ENCODE measurements at regions not wholly inside any gene's neighbourhood (a gene's known extent, or its start where the extent isn't known, plus 50 kb on each side); places are given as distances from the start of the nearest gene placed in this dataset.
"Not testable (repeated sequence)": the region's sequence is repeated elsewhere in the genome, so short reads cannot be mapped to it uniquely, and the experiment has no call there.

DNA sequence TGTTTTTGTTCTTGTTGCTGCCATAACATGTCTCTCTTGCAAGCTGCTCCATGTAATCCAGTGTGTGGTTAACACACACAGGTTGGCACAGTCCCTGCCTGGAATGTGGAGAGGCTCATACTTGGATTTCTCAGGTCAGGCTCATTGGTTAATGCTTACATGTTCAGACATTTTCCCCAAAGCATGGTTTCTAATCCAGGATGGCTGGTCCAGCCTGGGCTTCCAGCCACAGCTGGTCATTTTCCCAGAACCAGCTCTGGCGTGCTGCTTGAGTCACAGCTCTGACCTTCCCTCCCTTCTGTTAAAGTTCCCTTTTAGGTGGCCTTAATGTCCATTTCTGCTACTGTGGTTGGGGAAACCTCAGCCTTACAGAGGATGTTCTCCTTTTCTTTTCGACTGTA lies 294.3 kb downstream of the TAF11L14 start:
- H3K4me3 ChIP-seq (ENCODE audit: low read length): no peak overlapping the region
- DNase-seq (ENCODE audit: low read depth, low spot score): no peak

DNA sequence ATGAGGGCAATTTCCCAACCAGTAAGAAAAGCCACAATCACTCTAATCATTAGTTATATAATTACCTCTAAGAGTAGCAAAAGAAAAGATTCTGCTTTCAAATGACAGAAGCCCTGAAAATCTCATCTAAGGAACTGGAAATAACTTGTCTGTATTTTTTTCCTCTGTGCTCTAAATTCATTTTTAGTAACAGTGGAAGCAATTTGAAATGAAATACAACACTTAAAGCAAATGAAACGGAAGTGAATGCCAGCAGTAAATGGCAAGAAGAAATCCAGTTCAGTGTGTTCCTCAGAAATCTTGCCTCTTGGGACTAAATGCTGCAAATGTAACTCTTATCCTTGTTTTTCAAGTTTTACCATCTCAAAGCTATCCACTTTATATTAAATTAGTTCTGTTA lies 294.9 kb downstream of the TAF11L14 start:
- H3K4me3 ChIP-seq (ENCODE audit: low read length): no peak overlapping the region
- no peak for DNase-seq (ENCODE audit: low read depth, low spot score)

DNA sequence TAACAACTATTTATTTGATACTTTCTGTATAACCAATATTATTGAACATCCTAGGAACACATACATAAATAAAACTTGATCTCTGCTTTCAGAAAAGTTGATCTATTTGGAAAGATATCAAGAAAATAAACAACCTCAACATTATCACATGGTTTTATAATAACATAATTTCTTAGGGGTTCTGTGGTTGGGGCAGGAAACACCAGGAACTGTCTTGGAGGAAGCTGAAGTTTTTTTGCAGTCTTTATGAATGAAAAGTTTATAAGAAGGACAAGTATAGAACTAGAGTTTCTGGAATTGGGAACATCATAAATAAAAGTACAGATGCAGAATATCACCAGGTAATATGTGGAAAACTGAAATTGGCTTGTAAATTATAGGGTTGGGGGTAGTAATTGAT lies 296.1 kb downstream of the TAF11L14 start:
- no peak overlapping the region for H3K4me3 ChIP-seq (ENCODE audit: low read length)
- no peak for DNase-seq (ENCODE audit: low read depth, low spot score)

DNA sequence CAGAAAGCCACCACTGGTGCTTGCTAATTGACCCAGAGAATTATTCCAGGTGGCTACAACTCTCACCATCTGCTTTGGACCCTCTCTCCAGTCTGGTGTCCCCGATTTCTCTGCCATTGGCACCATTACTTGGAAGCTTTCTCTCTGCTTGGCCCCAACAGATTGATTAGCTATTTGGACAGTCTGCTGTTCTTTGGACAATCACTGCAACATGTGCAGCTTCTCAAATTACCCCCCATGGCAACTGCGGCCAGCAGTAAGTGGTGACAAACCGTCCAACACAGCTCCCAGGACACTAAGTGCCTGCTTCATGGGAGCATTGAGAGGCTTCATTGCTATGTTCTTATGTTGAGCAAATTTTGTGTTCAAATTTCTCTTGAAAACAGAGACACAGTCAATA lies 309.8 kb downstream of the TAF11L14 start:
- no peak overlapping the region for H3K4me3 ChIP-seq (ENCODE audit: low read length)
- DNase-seq (ENCODE audit: low read depth, low spot score): no peak

DNA sequence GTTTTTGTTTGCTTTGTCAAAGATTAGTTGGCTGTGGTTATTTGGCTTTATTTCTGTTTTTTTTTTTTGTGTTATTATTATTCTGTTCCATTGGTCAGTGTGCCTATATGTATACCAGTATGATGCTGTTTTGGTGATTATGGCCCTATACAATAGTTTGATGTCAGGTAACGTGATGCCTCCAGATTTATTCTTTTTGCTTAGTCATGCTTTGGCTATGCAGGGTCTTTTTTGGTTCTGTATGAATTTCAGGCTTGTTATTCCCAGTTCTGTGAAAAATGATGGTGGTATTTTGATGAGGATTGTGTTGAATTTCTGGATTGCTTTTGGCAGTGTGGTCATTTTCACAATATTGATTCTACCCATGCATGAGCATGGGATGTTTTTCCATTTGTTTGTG lies 312.8 kb downstream of the TAF11L14 start:
- H3K4me3 ChIP-seq (ENCODE audit: low read length): no peak overlapping the region
- DNase-seq (ENCODE audit: low read depth, low spot score): no peak

DNA sequence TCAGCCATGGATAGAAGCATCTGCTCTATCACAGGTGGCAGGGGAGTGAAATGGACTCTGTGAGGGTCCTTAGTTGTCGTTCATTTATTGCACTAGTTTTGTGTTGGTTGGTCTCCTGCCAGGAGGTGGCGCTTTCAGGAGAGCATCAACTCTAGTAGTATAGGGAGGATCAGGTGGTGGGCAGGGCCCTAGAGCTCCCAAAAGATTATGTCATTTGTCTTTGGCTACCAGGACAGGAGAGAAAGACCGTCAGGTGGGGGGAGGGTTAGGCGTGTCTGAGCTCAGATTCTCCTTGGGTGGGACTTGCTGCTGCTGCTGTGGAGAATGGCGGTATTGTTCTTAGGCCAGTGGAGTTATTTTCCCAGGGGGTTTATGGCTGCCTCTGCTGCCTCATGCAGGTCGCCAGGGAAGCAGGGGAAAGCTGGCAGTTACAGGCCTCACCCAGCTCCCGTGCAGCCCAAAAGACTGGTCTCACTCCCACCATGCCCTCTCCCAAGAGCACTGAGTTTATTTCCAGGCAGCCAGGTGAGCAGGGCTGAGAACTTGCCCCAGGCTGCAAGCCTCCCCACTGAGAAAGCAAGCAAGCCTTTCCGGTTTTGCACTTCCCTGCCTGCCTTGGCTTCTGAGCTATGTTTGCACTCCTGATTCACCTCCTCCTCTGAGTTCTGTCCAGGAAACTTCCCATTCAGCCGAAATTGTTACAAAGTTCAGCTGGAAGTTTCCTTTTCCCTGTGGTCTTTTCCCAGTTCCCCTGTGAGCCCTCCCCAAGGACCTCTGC lies 317.3 kb downstream of the TAF11L14 start:
- no peak overlapping the region for H3K4me3 ChIP-seq (ENCODE audit: low read length)
- peak; percentile 14 for DNase-seq (ENCODE audit: low read depth, low spot score)

DNA sequence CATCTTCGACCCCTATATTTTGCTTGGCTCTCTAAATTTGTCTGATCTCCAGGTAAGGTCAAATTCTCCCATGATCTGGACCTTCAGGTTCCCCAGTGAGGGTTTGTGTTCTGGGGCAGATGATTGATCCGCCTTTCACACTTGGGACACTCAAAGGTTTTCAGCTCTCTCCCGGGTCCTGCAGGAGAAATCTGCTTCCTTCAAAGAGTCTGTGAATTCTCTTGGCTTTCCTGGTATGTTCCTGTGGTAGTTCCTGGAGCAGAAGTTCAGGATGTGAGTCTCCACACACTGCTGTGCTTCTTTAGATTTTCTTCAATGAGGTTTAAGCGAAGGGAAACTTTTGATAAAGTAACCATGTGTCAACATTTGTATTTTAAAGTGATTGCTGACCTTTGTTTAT lies 318.0 kb downstream of the TAF11L14 start:
- DNase-seq (ENCODE audit: low read depth, low spot score): no peak
- no peak overlapping the region for H3K4me3 ChIP-seq (ENCODE audit: low read length)

DNA sequence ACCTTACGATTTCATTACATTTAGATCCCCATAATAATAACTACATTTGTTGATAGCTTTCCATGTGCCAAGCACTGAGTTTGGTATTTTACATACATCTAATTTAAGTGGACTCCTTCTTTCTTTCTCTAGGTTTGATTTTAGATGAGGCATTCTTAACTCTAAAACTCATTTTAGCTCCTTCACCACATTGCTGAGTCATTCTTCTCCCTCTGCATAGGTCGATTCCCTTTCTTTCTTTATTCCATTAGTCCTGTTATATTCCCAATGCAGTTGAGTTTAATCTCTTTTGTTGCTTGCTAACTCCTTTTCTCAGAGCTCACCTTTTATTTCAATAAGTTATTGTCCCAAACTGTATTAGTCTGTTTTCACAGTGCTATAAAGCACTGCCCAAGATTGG lies 329.8 kb downstream of the TAF11L14 start:
- no peak for DNase-seq (ENCODE audit: low read depth, low spot score)
- H3K4me3 ChIP-seq (ENCODE audit: low read length): no peak overlapping the region

DNA sequence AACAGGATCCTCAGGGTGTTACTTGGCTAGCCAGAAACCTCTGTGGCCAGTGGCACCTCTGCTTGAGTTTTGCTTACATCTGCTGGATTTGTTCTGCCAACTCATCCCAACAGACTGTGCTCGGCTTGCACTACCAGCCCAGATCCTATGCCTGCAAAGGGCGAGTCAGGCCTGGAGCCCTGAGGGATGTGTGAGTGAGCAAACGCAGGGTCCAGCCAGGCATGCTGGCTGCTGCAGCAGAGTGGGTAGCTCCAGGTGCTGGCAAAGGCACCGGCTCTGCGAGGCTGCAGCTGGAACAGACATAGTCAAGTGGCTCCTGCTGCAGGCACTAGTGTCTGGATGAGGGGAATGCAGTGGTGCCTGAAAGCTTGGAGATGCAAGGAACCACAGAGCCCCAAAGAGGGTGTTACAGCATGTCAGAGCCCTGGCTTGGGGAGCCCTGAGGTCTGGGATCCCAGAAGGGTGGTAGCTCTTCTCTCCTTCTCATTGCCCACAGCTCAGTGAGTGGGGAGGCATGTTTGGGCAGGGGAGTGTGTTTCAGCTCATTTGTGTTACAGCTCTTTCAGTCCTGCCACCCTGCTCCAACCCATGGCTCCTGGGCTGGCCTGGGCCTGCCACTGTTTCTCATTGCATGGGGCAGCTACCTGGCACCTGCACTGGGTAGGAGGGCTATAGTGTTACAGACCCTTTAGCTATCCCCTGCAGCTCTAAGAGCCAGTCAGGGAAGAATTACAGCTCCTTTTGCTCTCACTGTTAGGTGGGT lies 332.6 kb downstream of the TAF11L14 start:
- DNase-seq (ENCODE audit: low read depth, low spot score): no peak
- H3K4me3 ChIP-seq (ENCODE audit: low read length): no peak overlapping the region

DNA sequence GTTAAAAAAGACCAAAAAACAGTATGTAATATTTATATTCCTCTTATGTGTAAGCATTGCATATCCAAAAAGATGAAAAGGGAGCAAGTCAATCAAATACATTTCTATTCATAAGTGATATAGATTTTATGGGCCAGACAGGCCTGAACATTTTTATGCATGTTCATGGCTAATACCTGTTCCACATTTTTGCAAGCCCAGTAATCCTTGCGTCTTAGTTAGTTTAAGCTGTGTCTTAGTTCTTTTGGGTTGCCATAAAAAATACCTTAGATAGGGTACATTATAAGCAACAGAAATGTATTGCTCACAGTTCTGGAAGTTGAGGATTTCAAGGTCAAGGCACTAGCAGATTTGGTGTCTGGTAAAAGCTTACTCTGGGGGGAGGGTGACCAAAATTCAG lies 342.1 kb downstream of the TAF11L14 start:
- no peak overlapping the region for H3K4me3 ChIP-seq (ENCODE audit: low read length)
- no peak for DNase-seq (ENCODE audit: low read depth, low spot score)

DNA sequence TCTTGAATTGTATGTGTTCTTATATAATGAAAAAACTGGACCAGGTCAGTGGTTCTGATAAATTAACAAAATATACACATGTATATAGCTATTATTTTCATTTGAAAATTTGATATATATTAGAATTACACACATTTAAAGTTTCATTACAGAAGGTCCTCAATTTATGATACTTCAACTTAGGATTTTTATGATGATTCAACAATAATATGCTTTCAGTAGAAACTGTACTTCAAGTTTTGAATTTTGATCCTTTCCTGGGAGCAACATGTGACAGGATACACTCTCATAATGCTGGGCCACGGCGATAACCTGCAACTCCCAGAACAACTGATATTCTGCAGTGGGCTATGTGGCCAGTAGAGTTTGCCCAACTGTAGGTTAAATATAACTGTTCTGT lies 344.7 kb downstream of the TAF11L14 start:
- DNase-seq (ENCODE audit: low read depth, low spot score): no peak
- H3K4me3 ChIP-seq (ENCODE audit: low read length): no peak overlapping the region

DNA sequence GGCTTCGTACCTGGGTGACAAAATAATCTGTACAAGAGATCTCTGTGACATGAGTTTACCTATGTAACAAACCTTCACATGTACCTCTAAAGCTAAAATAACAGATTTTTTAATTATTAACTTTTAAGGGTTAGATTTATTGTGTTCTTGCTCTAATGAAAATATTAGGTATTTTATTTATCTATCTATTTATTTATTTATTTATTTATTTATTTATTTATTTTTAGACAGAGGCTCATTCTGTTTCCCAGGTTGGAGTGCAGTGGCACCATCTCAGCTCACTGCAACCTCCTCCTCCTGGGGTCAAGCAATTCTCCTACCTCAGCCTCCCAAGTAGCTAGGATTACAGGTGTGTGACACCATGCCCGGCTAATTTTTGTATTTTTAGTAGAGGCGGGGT lies 348.4 kb downstream of the TAF11L14 start:
- not testable (repeated sequence) for DNase-seq (ENCODE audit: low read depth, low spot score); H3K4me3 ChIP-seq (ENCODE audit: low read length)

DNA sequence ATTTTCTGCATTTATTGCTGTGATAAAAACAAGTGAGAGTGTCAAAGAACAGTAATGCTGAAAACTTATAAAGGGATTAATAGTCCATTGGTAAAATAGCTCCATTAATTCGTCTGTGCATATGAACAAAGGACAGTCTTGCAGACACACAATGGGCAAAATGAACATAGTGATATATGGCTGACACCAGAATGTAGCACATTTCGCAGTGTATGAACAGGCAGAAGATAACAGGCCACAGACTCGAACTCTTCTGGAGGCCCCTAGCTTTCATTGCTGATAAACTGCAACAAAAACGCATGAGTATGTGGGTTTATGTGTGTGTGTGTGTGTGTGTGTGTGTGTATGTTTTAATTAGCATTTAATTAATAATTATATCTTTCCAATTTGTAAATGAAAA lies 354.8 kb downstream of the TAF11L14 start:
- no peak overlapping the region for H3K4me3 ChIP-seq (ENCODE audit: low read length)
- DNase-seq (ENCODE audit: low read depth, low spot score): no peak

DNA sequence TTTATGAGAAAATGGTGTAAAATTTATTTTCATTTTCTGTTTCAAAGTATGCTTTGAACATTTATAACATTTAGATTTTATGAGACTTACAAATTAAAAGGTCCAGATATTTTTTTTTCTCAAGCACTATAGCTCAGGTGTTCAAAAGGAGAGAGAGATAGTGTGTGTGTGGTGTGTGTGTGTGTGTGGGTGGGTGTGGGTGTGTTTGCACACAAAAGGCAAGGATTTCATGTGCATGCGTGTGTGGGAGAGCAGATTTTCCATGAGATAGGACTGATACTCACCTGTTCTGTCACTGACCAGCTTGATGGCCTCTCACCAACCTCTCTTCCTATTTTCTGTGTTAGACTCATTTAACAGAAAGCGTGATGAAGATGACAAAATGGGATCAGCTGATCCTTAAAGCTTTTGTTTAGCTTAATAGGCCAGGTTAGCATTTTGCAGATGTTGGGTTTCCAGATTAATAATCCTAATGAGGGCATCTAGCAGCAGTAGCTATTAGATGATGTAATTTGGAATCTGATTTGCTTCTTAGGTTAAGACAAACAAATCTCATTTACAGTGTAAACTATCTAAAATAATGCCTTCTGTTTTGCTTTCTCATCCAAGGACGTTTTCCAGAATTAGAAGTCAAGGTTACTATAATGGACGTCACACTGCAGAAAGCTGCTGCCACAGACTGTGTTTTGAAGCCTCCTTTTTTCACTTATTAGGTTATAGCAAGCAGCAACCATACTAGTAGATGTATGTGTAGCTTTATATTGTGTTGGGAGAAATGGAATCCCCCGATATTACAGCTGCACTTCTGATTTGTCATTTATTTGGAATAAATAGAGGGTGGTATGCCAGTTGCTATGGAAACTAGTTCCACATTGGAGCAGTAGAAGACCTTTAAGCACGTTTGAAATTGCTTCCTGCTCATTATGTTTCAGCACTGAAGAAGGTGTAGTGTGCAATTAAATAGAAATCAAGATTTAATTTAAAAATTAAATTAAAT lies 355.6 kb downstream of the TAF11L14 start:
- DNase-seq (ENCODE audit: low read depth, low spot score): no peak
- H3K4me3 ChIP-seq (ENCODE audit: low read length): no peak overlapping the region

DNA sequence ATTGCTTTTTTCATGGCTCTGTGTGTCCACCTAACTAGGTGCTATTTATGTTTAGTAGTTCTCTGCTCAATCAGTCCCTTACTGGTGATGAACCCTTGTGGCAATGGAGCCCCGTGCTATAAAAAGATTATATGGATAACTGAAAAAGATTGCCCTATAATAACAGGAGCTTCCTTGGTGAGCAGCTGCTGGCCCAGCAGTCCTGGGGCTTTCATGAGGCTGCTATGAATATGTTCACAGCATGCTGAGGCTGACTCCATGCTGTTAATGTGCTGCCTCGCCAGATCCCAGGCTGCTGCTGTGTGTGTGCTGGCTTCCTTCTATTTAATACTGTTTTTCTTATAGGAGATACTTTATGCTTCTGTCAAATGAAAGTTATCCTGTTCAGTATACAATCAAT lies 357.5 kb downstream of the TAF11L14 start:
- DNase-seq (ENCODE audit: low read depth, low spot score): no peak
- H3K4me3 ChIP-seq (ENCODE audit: low read length): no peak overlapping the region

DNA sequence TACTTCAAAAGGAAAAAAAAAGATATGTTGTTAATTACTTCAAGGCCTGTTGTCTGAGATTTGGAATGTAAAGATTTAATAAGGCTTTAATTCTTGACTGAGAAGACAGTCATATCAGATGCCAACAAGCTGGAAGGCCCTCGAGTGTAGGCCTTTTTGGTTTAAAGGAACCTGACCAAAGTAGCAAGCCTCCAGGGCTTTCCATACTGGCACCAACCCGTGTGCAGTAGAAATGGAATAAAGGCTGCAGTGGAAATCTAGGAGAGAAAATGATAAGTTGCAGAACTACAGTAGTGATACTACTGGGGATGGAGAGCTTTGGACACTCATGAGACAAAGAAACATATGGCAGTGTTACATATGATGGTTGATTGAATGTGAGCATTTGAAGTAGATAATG lies 358.0 kb downstream of the TAF11L14 start:
- no peak for DNase-seq (ENCODE audit: low read depth, low spot score)
- H3K4me3 ChIP-seq (ENCODE audit: low read length): no peak overlapping the region

DNA sequence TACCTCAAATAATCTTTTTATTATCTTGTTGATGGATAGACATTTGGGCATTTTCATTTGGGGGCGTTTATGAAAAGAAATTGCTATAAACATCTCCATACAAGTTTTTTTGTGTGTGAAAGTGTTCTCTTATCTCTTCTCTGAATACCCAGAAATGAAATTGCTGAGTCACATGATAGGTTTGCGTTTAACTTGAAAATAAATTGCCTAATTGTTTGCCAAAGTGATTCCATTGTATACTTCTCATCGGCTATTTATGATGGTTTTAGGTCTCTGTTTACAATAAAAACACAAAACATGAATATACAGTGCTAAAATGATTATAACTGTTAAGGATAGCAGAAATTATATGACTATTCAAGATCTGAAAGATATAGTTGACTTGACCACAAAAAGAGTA lies 361.7 kb downstream of the TAF11L14 start:
- no peak overlapping the region for H3K4me3 ChIP-seq (ENCODE audit: low read length)
- no peak for DNase-seq (ENCODE audit: low read depth, low spot score)

DNA sequence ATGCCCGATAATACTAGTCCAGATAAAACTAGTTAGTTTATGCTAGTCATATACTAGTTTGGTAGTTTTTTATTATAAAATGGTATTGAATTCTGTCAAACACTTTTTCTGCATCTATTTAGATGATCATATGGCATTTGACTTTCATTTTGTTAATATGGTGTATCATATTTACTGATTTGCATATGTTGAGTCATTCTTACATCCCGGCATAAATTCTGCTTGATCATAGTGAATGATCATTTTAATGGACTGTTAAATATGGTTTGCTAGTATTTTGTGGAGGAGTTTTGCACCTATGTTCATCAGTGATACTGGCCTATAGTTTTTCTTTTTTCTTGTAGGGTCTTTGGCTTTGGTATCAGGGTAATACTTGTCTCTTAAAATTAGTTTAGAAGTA lies 365.6 kb downstream of the TAF11L14 start:
- H3K4me3 ChIP-seq (ENCODE audit: low read length): no peak overlapping the region

DNA sequence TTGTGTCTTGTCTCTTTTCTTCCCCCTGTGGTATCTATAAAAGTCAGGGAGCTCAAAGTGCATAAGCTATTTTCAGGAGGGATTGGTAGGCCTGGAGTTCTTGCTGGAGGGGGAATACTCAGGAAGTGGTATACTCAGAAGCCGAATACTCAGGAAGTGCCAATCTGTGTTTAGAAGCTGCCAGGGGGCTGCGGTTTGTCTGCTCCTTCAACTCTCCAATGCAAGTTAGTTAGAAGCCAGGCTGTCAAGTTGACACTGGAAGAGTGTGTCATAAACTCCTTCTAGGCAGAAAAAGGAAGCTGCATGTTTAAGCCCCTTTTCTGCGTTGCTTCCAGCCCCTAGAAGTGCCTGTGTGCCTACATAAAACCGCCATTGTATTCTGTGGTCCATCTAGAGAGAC lies 366.5 kb downstream of the TAF11L14 start:
- peak; percentile 7 for DNase-seq (ENCODE audit: low read depth, low spot score)
- H3K4me3 ChIP-seq (ENCODE audit: low read length): no peak overlapping the region

More for the DNA sequence above, 365.6 kb downstream of the TAF11L14 start:
- no peak for DNase-seq (ENCODE audit: low read depth, low spot score)

DNA sequence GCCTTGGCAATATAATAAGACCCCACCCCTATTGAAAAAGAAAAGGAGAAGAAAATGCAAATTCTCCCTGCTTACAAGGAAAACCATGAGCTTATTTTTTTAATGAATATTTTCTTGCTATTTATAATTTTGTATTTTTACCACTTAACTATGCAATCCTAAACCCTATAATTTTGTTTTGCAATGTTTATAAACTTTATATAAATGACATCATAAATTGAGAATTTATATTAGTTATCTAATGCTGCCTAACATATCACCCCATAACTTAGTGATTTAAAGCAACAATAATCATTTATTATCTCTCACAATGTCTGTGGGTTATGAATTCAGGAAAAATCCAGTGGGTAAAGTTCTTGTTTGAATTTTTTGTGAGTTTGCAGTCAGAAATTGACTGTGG lies 369.1 kb downstream of the TAF11L14 start:
- DNase-seq (ENCODE audit: low read depth, low spot score): no peak
- no peak overlapping the region for H3K4me3 ChIP-seq (ENCODE audit: low read length)
